ENCODE measurements at regions not wholly inside any gene's neighbourhood (a gene's known extent, or its start where the extent isn't known, plus 50 kb on each side); places are given as distances from the start of the nearest gene placed in this dataset.

GRCh38 chr18:75779450-75779849, 351.9 kb upstream of the SMIM21 start:
- Mint-ChIP-seq H3K36me3 (ENCODE audit: insufficient read depth, unreplicated experiment) (no peaks in the 10 kb centered on the region), H3K4me3 (ENCODE audit: low read depth, unreplicated experiment) (no peak overlapping the region), H3K27ac (ENCODE audit: unreplicated experiment) (no peak overlapping the region), H3K27me3 (ENCODE audit: unreplicated experiment) (no peaks in the 10 kb centered on the region), H3K4me1 (ENCODE audit: low read depth, unreplicated experiment) (no peaks in the 10 kb centered on the region), H3K9me3 (ENCODE audit: low read depth, unreplicated experiment) (peaks cover 13% of the 10 kb centered on the region)
- DNase-seq, result no peak
- TF ChIP-seq CTCF (IDR thresholded peaks at IDR 0.05; ENCODE audit: unreplicated experiment), result no peak
- intact Hi-C loops (cut with micrococcal nuclease; ENCODE audit: unreplicated experiment), result no loop called here
- CTCF ChIA-PET, result no interaction called here
- no TSS peak for BruUV-seq (replicated peaks)

GRCh38 chr18:75777630-75778029, 350.1 kb upstream of the SMIM21 start:
- no peaks in the 10 kb centered on the region for H3K36me3 Mint-ChIP-seq (ENCODE audit: insufficient read depth, unreplicated experiment)

GRCh38 chr18:75775121-75775520, 347.6 kb upstream of the SMIM21 start:
- CTCF ChIA-PET, result no interaction called here
- Mint-ChIP-seq H3K27me3 (ENCODE audit: unreplicated experiment) (no peaks in the 10 kb centered on the region), H3K4me3 (ENCODE audit: low read depth, unreplicated experiment) (no peak overlapping the region), H3K36me3 (ENCODE audit: insufficient read depth, unreplicated experiment) (no peaks in the 10 kb centered on the region), H3K27ac (ENCODE audit: unreplicated experiment) (no peak overlapping the region), H3K9me3 (ENCODE audit: low read depth, unreplicated experiment) (peaks cover 13% of the 10 kb centered on the region), H3K4me1 (ENCODE audit: low read depth, unreplicated experiment) (no peaks in the 10 kb centered on the region)
- no peak for DNase-seq
- intact Hi-C loops (cut with micrococcal nuclease; ENCODE audit: unreplicated experiment), result no loop called here
- no peak for TF ChIP-seq CTCF (IDR thresholded peaks at IDR 0.05; ENCODE audit: unreplicated experiment)
- BruUV-seq (replicated peaks), result no TSS peak

More at GRCh38 chr18:75777630-75778029, 350.1 kb upstream of the SMIM21 start:
- H3K27ac Mint-ChIP-seq (ENCODE audit: unreplicated experiment), result no peak overlapping the region
- H3K4me1 Mint-ChIP-seq (ENCODE audit: low read depth, unreplicated experiment), result no peaks in the 10 kb centered on the region
- H3K9me3 Mint-ChIP-seq (ENCODE audit: low read depth, unreplicated experiment), result peaks cover 16% of the 10 kb centered on the region
- H3K4me3 Mint-ChIP-seq (ENCODE audit: low read depth, unreplicated experiment), result no peak overlapping the region
- DNase-seq, result no peak
- BruUV-seq (replicated peaks), result no TSS peak
- no peaks in the 10 kb centered on the region for H3K27me3 Mint-ChIP-seq (ENCODE audit: unreplicated experiment)
- intact Hi-C loops (cut with micrococcal nuclease; ENCODE audit: unreplicated experiment), result no loop called here
- TF ChIP-seq CTCF (IDR thresholded peaks at IDR 0.05; ENCODE audit: unreplicated experiment), result no peak
- CTCF ChIA-PET, result no interaction called here

- no peak for TF ChIP-seq CTCF (IDR thresholded peaks at IDR 0.05; ENCODE audit: unreplicated experiment)
- CTCF ChIA-PET, result no interaction called here
- Mint-ChIP-seq H3K9me3 (ENCODE audit: low read depth, unreplicated experiment) (peaks cover 9% of the 10 kb centered on the region), H3K4me1 (ENCODE audit: low read depth, unreplicated experiment) (no peaks in the 10 kb centered on the region), H3K27ac (ENCODE audit: unreplicated experiment) (no peak overlapping the region), H3K27me3 (ENCODE audit: unreplicated experiment) (no peaks in the 10 kb centered on the region), H3K4me3 (ENCODE audit: low read depth, unreplicated experiment) (no peak overlapping the region), H3K36me3 (ENCODE audit: insufficient read depth, unreplicated experiment) (no peaks in the 10 kb centered on the region)
- no TSS peak for BruUV-seq (replicated peaks)
- intact Hi-C loops (cut with micrococcal nuclease; ENCODE audit: unreplicated experiment), result no loop called here
- no peak for DNase-seq
These were observed 346.1 kb upstream of the SMIM21 start for GRCh38 chr18:75773618-75774017.

- no peaks in the 10 kb centered on the region for H3K36me3 Mint-ChIP-seq (ENCODE audit: insufficient read depth, unreplicated experiment)
- intact Hi-C loops (cut with micrococcal nuclease; ENCODE audit: unreplicated experiment), result no loop called here
These were observed 335.3 kb upstream of the SMIM21 start for GRCh38 chr18:75762758-75763157.

More at GRCh38 chr18:75762758-75763157, 335.3 kb upstream of the SMIM21 start:
- no peak for DNase-seq
- no TSS peak for BruUV-seq (replicated peaks)
- TF ChIP-seq CTCF (IDR thresholded peaks at IDR 0.05; ENCODE audit: unreplicated experiment), result no peak
- peaks cover 18% of the 10 kb centered on the region for H3K9me3 Mint-ChIP-seq (ENCODE audit: low read depth, unreplicated experiment)
- H3K27ac Mint-ChIP-seq (ENCODE audit: unreplicated experiment), result no peak overlapping the region
- CTCF ChIA-PET, result no interaction called here
- no peak overlapping the region for H3K4me3 Mint-ChIP-seq (ENCODE audit: low read depth, unreplicated experiment)
- no peaks in the 10 kb centered on the region for H3K4me1 Mint-ChIP-seq (ENCODE audit: low read depth, unreplicated experiment)
- H3K27me3 Mint-ChIP-seq (ENCODE audit: unreplicated experiment), result no peaks in the 10 kb centered on the region

Measured in Calu3 (cell line).